ENCODE measurements at regions not wholly inside any gene's neighbourhood (a gene's known extent, or its start where the extent isn't known, plus 50 kb on each side); places are given as distances from the start of the nearest gene placed in this dataset.

GRCh38 chr13:53272873-53273272 is 244.3 kb downstream of the OLFM4 start:
- no peak for TF ChIP-seq POLR2A (IDR thresholded peaks at IDR 0.05)
- TF ChIP-seq, protein P1, sequence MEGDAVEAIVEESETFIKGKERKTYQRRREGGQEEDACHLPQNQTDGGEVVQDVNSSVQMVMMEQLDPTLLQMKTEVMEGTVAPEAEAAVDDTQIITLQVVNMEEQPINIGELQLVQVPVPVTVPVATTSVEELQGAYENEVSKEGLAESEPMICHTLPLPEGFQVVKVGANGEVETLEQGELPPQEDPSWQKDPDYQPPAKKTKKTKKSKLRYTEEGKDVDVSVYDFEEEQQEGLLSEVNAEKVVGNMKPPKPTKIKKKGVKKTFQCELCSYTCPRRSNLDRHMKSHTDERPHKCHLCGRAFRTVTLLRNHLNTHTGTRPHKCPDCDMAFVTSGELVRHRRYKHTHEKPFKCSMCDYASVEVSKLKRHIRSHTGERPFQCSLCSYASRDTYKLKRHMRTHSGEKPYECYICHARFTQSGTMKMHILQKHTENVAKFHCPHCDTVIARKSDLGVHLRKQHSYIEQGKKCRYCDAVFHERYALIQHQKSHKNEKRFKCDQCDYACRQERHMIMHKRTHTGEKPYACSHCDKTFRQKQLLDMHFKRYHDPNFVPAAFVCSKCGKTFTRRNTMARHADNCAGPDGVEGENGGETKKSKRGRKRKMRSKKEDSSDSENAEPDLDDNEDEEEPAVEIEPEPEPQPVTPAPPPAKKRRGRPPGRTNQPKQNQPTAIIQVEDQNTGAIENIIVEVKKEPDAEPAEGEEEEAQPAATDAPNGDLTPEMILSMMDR (IDR thresholded peaks at IDR 0.05), result no peak

Measured in tibial nerve (tissue), 3 donors.